Trophoblast cell (in vitro differentiated cells and primary cell): ENCODE measurements at regions not wholly inside any gene's neighbourhood (a gene's known extent, or its start where the extent isn't known, plus 50 kb on each side); places are given as distances from the start of the nearest gene placed in this dataset.

Source experiments
- DNase-seq, 2 donors: peaks; one replicate each; pipeline ENCODE4 v3.0.0-alpha.2; 2016
- H2AFZ ChIP-seq: 2 replicates; pipeline ENCODE4 v1.6.1; 2013; ENCODE audit warnings: low read length, moderate library complexity, mild to moderate bottlenecking; ENCODE audit not compliant: insufficient read depth, poor library complexity
- H2AK5ac ChIP-seq: 2 replicates; pipeline ENCODE4 v1.6.1; 2013; ENCODE audit warnings: mild to moderate bottlenecking, low read length
- H2BK120ac ChIP-seq: 2 replicates; pipeline ENCODE4 v1.6.1; 2013; ENCODE audit warnings: low read length, mild to moderate bottlenecking, moderate library complexity; ENCODE audit not compliant: insufficient read depth, poor library complexity
- H2BK12ac ChIP-seq: 2 replicates; pipeline ENCODE4 v1.6.1; 2013; ENCODE audit warnings: mild to moderate bottlenecking, low read length, moderate library complexity
- H2BK5ac ChIP-seq: 2 replicates; pipeline ENCODE4 v1.6.1; 2013; ENCODE audit warnings: low read length, low read depth, moderate library complexity, mild to moderate bottlenecking; ENCODE audit not compliant: poor library complexity
- H3K14ac ChIP-seq: 2 replicates; pipeline ENCODE4 v1.6.1; 2013; ENCODE audit warnings: mild to moderate bottlenecking, low read length
- H3K18ac ChIP-seq: 2 replicates; pipeline ENCODE4 v1.6.1; 2013; ENCODE audit warnings: mild to moderate bottlenecking, low read length
- H3K23ac ChIP-seq: 2 replicates; pipeline ENCODE4 v1.6.1; 2013; ENCODE audit warnings: low read length
- H3K27ac ChIP-seq: 2 replicates; pipeline ENCODE4 v1.5.1; 2013; ENCODE audit warnings: low read depth, mild to moderate bottlenecking, inconsistent platforms, low read length, moderate library complexity
- H3K27me3 ChIP-seq: 2 replicates; pipeline ENCODE4 v1.6.1; 2013; ENCODE audit warnings: inconsistent platforms, mild to moderate bottlenecking, low read length, moderate library complexity; ENCODE audit not compliant: insufficient read depth
- H3K36me3 ChIP-seq, 2 experiments: 1 replicate in 1 of 2; 2 replicates in 1 of 2; pipeline ENCODE4 v1.6.1; 2013; ENCODE audit warnings: low read length in 2 of 2, mild to moderate bottlenecking in 2 of 2, moderate library complexity in 1 of 2; ENCODE audit not compliant: insufficient read depth in 2 of 2, control insufficient read depth in 1 of 2
- H3K4ac ChIP-seq: 2 replicates; pipeline ENCODE4 v1.6.1; 2013; ENCODE audit warnings: low read depth, mild to moderate bottlenecking, low read length, moderate library complexity
- H3K4me1 ChIP-seq, 2 experiments: 1 replicate in 1 of 2; 2 replicates in 1 of 2; pipeline ENCODE4 v1.6.1; 2013; ENCODE audit warnings: low read length in 2 of 2, mild to moderate bottlenecking in 2 of 2, moderate library complexity in 1 of 2; ENCODE audit not compliant: insufficient read depth in 2 of 2, control insufficient read depth in 1 of 2
- H3K4me2 ChIP-seq: 2 replicates; pipeline ENCODE4 v1.6.1; 2013; ENCODE audit warnings: inconsistent platforms, mild to moderate bottlenecking, low read length, moderate library complexity
- H3K4me3 ChIP-seq: 2 replicates; pipeline ENCODE4 v1.5.1; 2013; ENCODE audit warnings: mild to moderate bottlenecking, low read depth, low read length, inconsistent platforms
- H3K79me1 ChIP-seq: one replicate; pipeline ENCODE4 v1.6.1; 2013; ENCODE audit warnings: low read length
- H3K79me2 ChIP-seq: 2 replicates; pipeline ENCODE4 v1.6.1; 2013; ENCODE audit warnings: low read length, mild to moderate bottlenecking; ENCODE audit not compliant: control insufficient read depth, insufficient read depth, poor library complexity
- H3K9ac ChIP-seq: 2 replicates; pipeline ENCODE4 v1.6.1; 2013; ENCODE audit warnings: mild to moderate bottlenecking, low read length
- H3K9me3 ChIP-seq: 2 replicates; pipeline ENCODE4 v1.6.1; 2013; ENCODE audit warnings: low read depth, mild to moderate bottlenecking, control low read depth, inconsistent platforms, low read length; ENCODE audit not compliant: insufficient read depth
- H4K12ac ChIP-seq: 2 replicates; pipeline ENCODE4 v1.6.1; 2013; ENCODE audit warnings: low read depth, mild to moderate bottlenecking, low read length, moderate library complexity
- H4K8ac ChIP-seq: 2 replicates; pipeline ENCODE4 v1.6.1; 2013; ENCODE audit warnings: low read depth, mild to moderate bottlenecking, low read length, moderate library complexity
- H4K91ac ChIP-seq: one replicate; pipeline ENCODE4 v1.6.1; 2013; ENCODE audit warnings: low read depth, mild to moderate bottlenecking, low read length, moderate library complexity
- WGBS: extraction: QIAGEN DNeasy Blood & Tissue Kit; methylation state at CpG from one replicate; pipeline ENCODE4 v1.1.7; 2013; ENCODE audit warnings: missing lambda C conversion rate; ENCODE audit not compliant: insufficient read length, insufficient coverage; ENCODE audit errors: extremely low coverage; 5-methylcytosine and 5-hydroxymethylcytosine counted together

GRCh38 chr14:101134161-101134631, 230.7 kb upstream of the RTL1 start:
- H3K27ac ChIP-seq: no peak overlapping the region
- H3K9ac ChIP-seq: no peak overlapping the region
- no peak overlapping the region for H2AFZ ChIP-seq
- no peak overlapping the region for H3K18ac ChIP-seq
- WGBS: no CpG with 5 or more reads among the region's 12 CpGs
- H4K91ac ChIP-seq: no peak overlapping the region
- H3K4me2 ChIP-seq: no peak overlapping the region
- H3K27me3 ChIP-seq: no peaks in the 10 kb centered on the region
- no peak overlapping the region for H2BK120ac ChIP-seq
- no peaks in the 10 kb centered on the region for H3K9me3 ChIP-seq
- H3K79me1 ChIP-seq: no peaks in the 10 kb centered on the region
- no peaks in the 10 kb centered on the region for H3K4me1 ChIP-seq
- H4K8ac ChIP-seq: no peak overlapping the region
- no peak overlapping the region for H2BK12ac ChIP-seq
- H3K23ac ChIP-seq: no peak overlapping the region
- H2AK5ac ChIP-seq: no peak overlapping the region
- H3K4ac ChIP-seq: no peak overlapping the region
- H3K36me3 ChIP-seq: no peaks in the 10 kb centered on the region
- no peaks in the 10 kb centered on the region for H3K79me2 ChIP-seq
- no peak overlapping the region for H3K4me3 ChIP-seq
- H3K14ac ChIP-seq: no peak overlapping the region
- no peak for DNase-seq
- no peak overlapping the region for H4K12ac ChIP-seq
- no peak overlapping the region for H2BK5ac ChIP-seq

GRCh38 chr14:101134851-101135433, 231.4 kb upstream of the RTL1 start:
- Histone ChIP-seq H3K9ac (no peak overlapping the region), H2BK5ac (no peak overlapping the region), H3K79me1 (no peaks in the 10 kb centered on the region), H2BK12ac (no peak overlapping the region), H2AK5ac (no peak overlapping the region), H3K27me3 (no peaks in the 10 kb centered on the region), H3K27ac (no peak overlapping the region), H3K36me3 (no peaks in the 10 kb centered on the region), H4K12ac (no peak overlapping the region), H3K79me2 (no peaks in the 10 kb centered on the region), H3K4me3 (no peak overlapping the region), H4K8ac (no peak overlapping the region), H4K91ac (no peak overlapping the region), H3K4me2 (no peak overlapping the region), H3K14ac (no peak overlapping the region), H3K4ac (no peak overlapping the region), H2AFZ (no peak overlapping the region), H2BK120ac (no peak overlapping the region), H3K9me3 (no peaks in the 10 kb centered on the region), H3K18ac (no peak overlapping the region), H3K4me1 (no peaks in the 10 kb centered on the region), H3K23ac (no peak overlapping the region)
- no peak for DNase-seq
- no CpG with 5 or more reads among the region's 13 CpGs for WGBS

- no peak overlapping the region for H3K4ac ChIP-seq
- H3K14ac ChIP-seq: no peak overlapping the region
- H2AFZ ChIP-seq: no peak overlapping the region
- no peaks in the 10 kb centered on the region for H3K9me3 ChIP-seq
- no peak overlapping the region for H3K27ac ChIP-seq
- no peak overlapping the region for H4K12ac ChIP-seq
- no peaks in the 10 kb centered on the region for H3K27me3 ChIP-seq
- H2BK120ac ChIP-seq: no peak overlapping the region
- no peak overlapping the region for H2BK5ac ChIP-seq
- no peak for DNase-seq
- H4K91ac ChIP-seq: no peak overlapping the region
- H3K4me3 ChIP-seq: no peak overlapping the region
- H3K4me2 ChIP-seq: no peak overlapping the region
- no peak overlapping the region for H2AK5ac ChIP-seq
- H2BK12ac ChIP-seq: no peak overlapping the region
- no peak overlapping the region for H3K23ac ChIP-seq
- no peaks in the 10 kb centered on the region for H3K79me2 ChIP-seq
- H3K18ac ChIP-seq: no peak overlapping the region
- WGBS: no CpG with 5 or more reads among the region's 10 CpGs
- H3K79me1 ChIP-seq: no peaks in the 10 kb centered on the region
- H3K4me1 ChIP-seq: no peaks in the 10 kb centered on the region
- H3K9ac ChIP-seq: no peak overlapping the region
- H3K36me3 ChIP-seq: no peaks in the 10 kb centered on the region
- H4K8ac ChIP-seq: no peak overlapping the region
These were observed 232.5 kb upstream of the RTL1 start for GRCh38 chr14:101135796-101136742.

DNA sequence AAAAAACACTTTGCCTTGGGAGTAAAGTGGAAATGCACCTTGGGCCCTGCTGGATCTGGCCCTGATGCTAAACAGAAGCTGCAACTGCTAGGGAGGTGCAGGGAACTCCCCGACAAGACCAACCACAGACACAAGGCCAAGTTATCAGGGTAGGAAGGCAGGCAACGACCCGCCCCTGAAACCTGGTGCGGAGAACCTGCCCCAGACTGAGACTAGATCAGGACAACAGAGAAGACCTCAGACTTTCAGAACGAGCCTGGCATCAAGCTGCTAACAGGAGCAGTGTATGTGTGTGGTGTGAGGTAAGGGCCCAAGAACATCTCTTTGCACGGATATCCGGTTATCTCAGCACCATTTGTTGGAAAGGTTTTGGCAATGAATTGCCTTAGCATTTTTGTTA, 233.7 kb upstream of the RTL1 start:
- Histone ChIP-seq H3K23ac (no peak overlapping the region), H2BK12ac (no peak overlapping the region), H2BK5ac (no peak overlapping the region), H3K4ac (no peak overlapping the region), H3K9ac (no peak overlapping the region), H3K18ac (no peak overlapping the region), H4K8ac (no peak overlapping the region), H3K9me3 (no peaks in the 10 kb centered on the region), H4K91ac (no peak overlapping the region), H3K4me1 (no peaks in the 10 kb centered on the region), H3K36me3 (no peaks in the 10 kb centered on the region), H2AFZ (no peak overlapping the region), H3K79me2 (no peaks in the 10 kb centered on the region), H4K12ac (no peak overlapping the region), H3K4me2 (no peak overlapping the region), H3K4me3 (no peak overlapping the region), H3K79me1 (no peaks in the 10 kb centered on the region), H2BK120ac (no peak overlapping the region), H3K14ac (no peak overlapping the region), H3K27ac (no peak overlapping the region), H3K27me3 (no peaks in the 10 kb centered on the region), H2AK5ac (no peak overlapping the region)
- no peak for DNase-seq
- WGBS: no CpG with 5 or more reads among the region's 7 CpGs
